ENCODE measurements at regions not wholly inside any gene's neighbourhood (a gene's known extent, or its start where the extent isn't known, plus 50 kb on each side); places are given as distances from the start of the nearest gene placed in this dataset.
A peak's percentile ranks its signal among the peaks of the same experiment; 100 is the strongest.

GRCh38 chr4:26110493-26110892 lies 196.5 kb downstream of the SMIM20 start:
- H2BK12ac ChIP-seq (ENCODE audit: low read length), result no peak overlapping the region
- H3K79me2 ChIP-seq (ENCODE audit: control insufficient read depth, insufficient read depth, low read length, poor library complexity), result no peaks in the 10 kb centered on the region
- no peak overlapping the region for H4K91ac ChIP-seq (ENCODE audit: low read depth, low read length)
- DNase-seq, result peak; percentile 87 to 98
- H3K4me3 ChIP-seq (ENCODE audit: low read depth, low read length), result no peak overlapping the region
- H4K8ac ChIP-seq (ENCODE audit: low read depth, low read length), result no peak overlapping the region
- no peak overlapping the region for H3K9ac ChIP-seq (ENCODE audit: low read length)
- no peak overlapping the region for H3K4me2 ChIP-seq (ENCODE audit: low read length)
- no peaks in the 10 kb centered on the region for H3K79me1 ChIP-seq (ENCODE audit: low read length)
- no peak overlapping the region for H3K27ac ChIP-seq (ENCODE audit: low read depth, low read length)
- no peaks in the 10 kb centered on the region for H3K4me1 ChIP-seq (ENCODE audit: control insufficient read depth in 1 of 2, insufficient read depth in 2 of 2, low read length in 2 of 2)
- H3K14ac ChIP-seq (ENCODE audit: low read length), result no peak overlapping the region
- H2AFZ ChIP-seq (ENCODE audit: insufficient read depth, low read length, poor library complexity), result no peak overlapping the region
- no CpG with 5 or more reads among the region's 5 CpGs for WGBS (ENCODE audit: extremely low coverage, insufficient coverage, insufficient read length)
- no peak overlapping the region for H4K12ac ChIP-seq (ENCODE audit: low read depth, low read length)
- H3K27me3 ChIP-seq (ENCODE audit: insufficient read depth, low read length), result no peaks in the 10 kb centered on the region
- H3K36me3 ChIP-seq (ENCODE audit: control insufficient read depth in 1 of 2, insufficient read depth in 2 of 2, low read length in 2 of 2), result no peaks in the 10 kb centered on the region
- H3K23ac ChIP-seq (ENCODE audit: low read length), result no peak overlapping the region
- peaks cover 7% of the 10 kb centered on the region for H3K9me3 ChIP-seq (ENCODE audit: insufficient read depth, low read depth, low read length)
- H3K4ac ChIP-seq (ENCODE audit: low read depth, low read length), result no peak overlapping the region
- no peak overlapping the region for H2AK5ac ChIP-seq (ENCODE audit: low read length)
- H3K18ac ChIP-seq (ENCODE audit: low read length), result no peak overlapping the region
- no peak overlapping the region for H2BK5ac ChIP-seq (ENCODE audit: low read depth, low read length, poor library complexity)
- no peak overlapping the region for H2BK120ac ChIP-seq (ENCODE audit: insufficient read depth, low read length, poor library complexity)

- H3K79me1 ChIP-seq (ENCODE audit: low read length), result no peaks in the 10 kb centered on the region
- no peak overlapping the region for H3K18ac ChIP-seq (ENCODE audit: low read length)
- H2BK12ac ChIP-seq (ENCODE audit: low read length), result no peak overlapping the region
- no peak overlapping the region for H3K14ac ChIP-seq (ENCODE audit: low read length)
- no peak overlapping the region for H4K12ac ChIP-seq (ENCODE audit: low read depth, low read length)
- no peak overlapping the region for H3K23ac ChIP-seq (ENCODE audit: low read length)
- no peaks in the 10 kb centered on the region for H3K36me3 ChIP-seq (ENCODE audit: control insufficient read depth in 1 of 2, insufficient read depth in 2 of 2, low read length in 2 of 2)
- no peak overlapping the region for H4K8ac ChIP-seq (ENCODE audit: low read depth, low read length)
- H4K91ac ChIP-seq (ENCODE audit: low read depth, low read length), result no peak overlapping the region
- H3K27me3 ChIP-seq (ENCODE audit: insufficient read depth, low read length), result no peaks in the 10 kb centered on the region
- no peaks in the 10 kb centered on the region for H3K79me2 ChIP-seq (ENCODE audit: control insufficient read depth, insufficient read depth, low read length, poor library complexity)
- no peak overlapping the region for H2BK5ac ChIP-seq (ENCODE audit: low read depth, low read length, poor library complexity)
- WGBS (ENCODE audit: extremely low coverage, insufficient coverage, insufficient read length), result no CpG with 5 or more reads among the region's 4 CpGs
- H3K27ac ChIP-seq (ENCODE audit: low read depth, low read length), result no peak overlapping the region
- peaks cover 10% of the 10 kb centered on the region for H3K9me3 ChIP-seq (ENCODE audit: insufficient read depth, low read depth, low read length)
- no peaks in the 10 kb centered on the region for H3K4me1 ChIP-seq (ENCODE audit: control insufficient read depth in 1 of 2, insufficient read depth in 2 of 2, low read length in 2 of 2)
- no peak overlapping the region for H2AFZ ChIP-seq (ENCODE audit: insufficient read depth, low read length, poor library complexity)
- no peak overlapping the region for H3K4me3 ChIP-seq (ENCODE audit: low read depth, low read length)
- H2AK5ac ChIP-seq (ENCODE audit: low read length), result no peak overlapping the region
- H3K9ac ChIP-seq (ENCODE audit: low read length), result no peak overlapping the region
- DNase-seq, result no peak
- H3K4ac ChIP-seq (ENCODE audit: low read depth, low read length), result no peak overlapping the region
- no peak overlapping the region for H3K4me2 ChIP-seq (ENCODE audit: low read length)
- H2BK120ac ChIP-seq (ENCODE audit: insufficient read depth, low read length, poor library complexity), result no peak overlapping the region
These were observed 199.4 kb downstream of the SMIM20 start for GRCh38 chr4:26113339-26113940.

GRCh38 chr4:26116057-26116456 lies 202.0 kb downstream of the SMIM20 start:
- Histone ChIP-seq H3K14ac (ENCODE audit: low read length) (no peak overlapping the region), H3K23ac (ENCODE audit: low read length) (no peak overlapping the region), H3K4me3 (ENCODE audit: low read depth, low read length) (no peak overlapping the region), H2AK5ac (ENCODE audit: low read length) (no peak overlapping the region), H4K91ac (ENCODE audit: low read depth, low read length) (no peak overlapping the region), H4K8ac (ENCODE audit: low read depth, low read length) (no peak overlapping the region), H3K27me3 (ENCODE audit: insufficient read depth, low read length) (no peaks in the 10 kb centered on the region), H2BK120ac (ENCODE audit: insufficient read depth, low read length, poor library complexity) (no peak overlapping the region), H3K4me2 (ENCODE audit: low read length) (no peak overlapping the region), H3K4me1 (ENCODE audit: control insufficient read depth in 1 of 2, insufficient read depth in 2 of 2, low read length in 2 of 2) (no peaks in the 10 kb centered on the region), H3K9me3 (ENCODE audit: insufficient read depth, low read depth, low read length) (peaks cover 8% of the 10 kb centered on the region), H2BK12ac (ENCODE audit: low read length) (no peak overlapping the region), H3K79me1 (ENCODE audit: low read length) (no peaks in the 10 kb centered on the region), H3K36me3 (ENCODE audit: control insufficient read depth in 1 of 2, insufficient read depth in 2 of 2, low read length in 2 of 2) (no peaks in the 10 kb centered on the region), H2BK5ac (ENCODE audit: low read depth, low read length, poor library complexity) (no peak overlapping the region), H3K79me2 (ENCODE audit: control insufficient read depth, insufficient read depth, low read length, poor library complexity) (no peaks in the 10 kb centered on the region), H3K27ac (ENCODE audit: low read depth, low read length) (no peak overlapping the region), H4K12ac (ENCODE audit: low read depth, low read length) (no peak overlapping the region), H2AFZ (ENCODE audit: insufficient read depth, low read length, poor library complexity) (no peak overlapping the region), H3K18ac (ENCODE audit: low read length) (no peak overlapping the region), H3K4ac (ENCODE audit: low read depth, low read length) (no peak overlapping the region), H3K9ac (ENCODE audit: low read length) (no peak overlapping the region)
- no CpG with 5 or more reads among the region's 4 CpGs for WGBS (ENCODE audit: extremely low coverage, insufficient coverage, insufficient read length)
- peak; percentile 93 to 98 for DNase-seq

- no peak overlapping the region for H4K91ac ChIP-seq (ENCODE audit: low read depth, low read length)
- H3K4me3 ChIP-seq (ENCODE audit: low read depth, low read length), result no peak overlapping the region
- no peaks in the 10 kb centered on the region for H3K79me2 ChIP-seq (ENCODE audit: control insufficient read depth, insufficient read depth, low read length, poor library complexity)
These were observed 200.6 kb upstream of the RBPJ start for GRCh38 chr4:26120098-26120825.

More at GRCh38 chr4:26120098-26120825, 200.6 kb upstream of the RBPJ start:
- Histone ChIP-seq H2BK12ac (ENCODE audit: low read length) (no peak overlapping the region), H3K4me2 (ENCODE audit: low read length) (no peak overlapping the region), H2BK5ac (ENCODE audit: low read depth, low read length, poor library complexity) (no peak overlapping the region), H2AK5ac (ENCODE audit: low read length) (no peak overlapping the region), H3K4ac (ENCODE audit: low read depth, low read length) (no peak overlapping the region), H2BK120ac (ENCODE audit: insufficient read depth, low read length, poor library complexity) (no peak overlapping the region), H4K8ac (ENCODE audit: low read depth, low read length) (no peak overlapping the region), H3K27ac (ENCODE audit: low read depth, low read length) (no peak overlapping the region), H2AFZ (ENCODE audit: insufficient read depth, low read length, poor library complexity) (no peak overlapping the region), H3K36me3 (ENCODE audit: control insufficient read depth in 1 of 2, insufficient read depth in 2 of 2, low read length in 2 of 2) (no peaks in the 10 kb centered on the region), H3K4me1 (ENCODE audit: control insufficient read depth in 1 of 2, insufficient read depth in 2 of 2, low read length in 2 of 2) (no peaks in the 10 kb centered on the region), H3K18ac (ENCODE audit: low read length) (no peak overlapping the region), H3K9ac (ENCODE audit: low read length) (no peak overlapping the region), H3K23ac (ENCODE audit: low read length) (no peak overlapping the region), H3K9me3 (ENCODE audit: insufficient read depth, low read depth, low read length) (peaks cover 2% of the 10 kb centered on the region), H4K12ac (ENCODE audit: low read depth, low read length) (no peak overlapping the region), H3K79me1 (ENCODE audit: low read length) (no peaks in the 10 kb centered on the region), H3K14ac (ENCODE audit: low read length) (no peak overlapping the region), H3K27me3 (ENCODE audit: insufficient read depth, low read length) (no peaks in the 10 kb centered on the region)
- no CpG with 5 or more reads among the region's 6 CpGs for WGBS (ENCODE audit: extremely low coverage, insufficient coverage, insufficient read length)
- no peak for DNase-seq
